ENCODE measurements at regions not wholly inside any gene's neighbourhood (a gene's known extent, or its start where the extent isn't known, plus 50 kb on each side); places are given as distances from the start of the nearest gene placed in this dataset.

DNA sequence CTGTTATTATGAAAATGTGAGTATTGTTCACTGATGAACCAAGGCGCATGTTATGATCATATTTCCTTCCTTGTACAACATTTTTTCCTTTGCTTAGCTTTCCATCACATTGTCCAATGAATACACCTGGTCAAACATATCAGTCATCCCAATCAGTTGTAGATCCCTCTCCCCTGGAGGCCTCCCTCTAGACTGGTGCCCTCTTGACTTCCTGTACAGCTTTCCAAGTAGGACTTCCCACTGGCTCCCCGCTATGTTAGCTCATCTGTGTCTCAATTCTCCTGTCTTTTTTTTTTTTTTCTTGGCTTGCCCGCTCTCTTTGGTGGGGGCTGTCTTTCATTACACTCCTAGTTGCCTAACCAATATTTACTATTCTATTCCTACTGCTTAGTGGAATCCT, 214.2 kb upstream of the NPY start:
- H3K4me1 ChIP-seq (ENCODE audit: control insufficient read depth in 1 of 2, insufficient read depth in 2 of 2, low read length in 2 of 2) = peaks cover 0 to under 1% of the 10 kb centered on the region in 2 experiments; a peak in 1 of 4 replicates
- H3K36me3 ChIP-seq (ENCODE audit: control insufficient read depth in 1 of 2, insufficient read depth in 2 of 2, low read length in 2 of 2) = no peaks in the 10 kb centered on the region
- DNase-seq (ENCODE audit: low read depth, low spot score) (no peak), ATAC-seq (no peak)
- BruUV-seq (replicated peaks) = no TSS peak
- CTCF ChIA-PET = no interaction called here
- RAD21 ChIA-PET (ENCODE audit: low non-redundant PET in 1 of 2, low total read pairs in 2 of 2, uncharacterized antibody in 2 of 2, unreplicated experiment in 2 of 2) = no interaction called here
- intact Hi-C loops (cut with micrococcal nuclease) = no loop called here
- no peaks in the 10 kb centered on the region for H3K9me2 ChIP-seq (ENCODE audit: insufficient read depth)
- TF ChIP-seq CBX3 (IDR thresholded peaks at IDR 0.05; ENCODE audit: low read depth) (no peak), POLR2A (IDR thresholded peaks at IDR 0.05; ENCODE audit: borderline replicate concordance, extremely low read depth, insufficient read depth, insufficient read length) (no peak), ZFX (IDR thresholded peaks at IDR 0.05) (no peak), SP1 (IDR thresholded peaks at IDR 0.05; ENCODE audit: low read depth) (no peak), ELF1 (IDR thresholded peaks at IDR 0.05; ENCODE audit: borderline replicate concordance, low read depth) (no peak), EZH2 (IDR thresholded peaks at IDR 0.05) (no peak), TCF7L2 (IDR thresholded peaks at IDR 0.05; ENCODE audit: borderline replicate concordance, extremely low read depth, insufficient read depth, insufficient read length) (no peak), POLR2AphosphoS5 (IDR thresholded peaks at IDR 0.05; ENCODE audit: low read depth, low read length) (no peak), ZNF274 (IDR thresholded peaks at IDR 0.05; ENCODE audit: low read depth, low read length) (no peak), EGR1 (IDR thresholded peaks at IDR 0.05; ENCODE audit: low read depth) (no peak), SRF (IDR thresholded peaks at IDR 0.05; ENCODE audit: low read depth) (no peak), JUND (IDR thresholded peaks at IDR 0.05) (no peak), SIN3A (IDR thresholded peaks at IDR 0.05; ENCODE audit: low read depth) (no peak), CEBPB (IDR thresholded peaks at IDR 0.05; ENCODE audit: low read depth) (no peak)
- TF ChIP-seq, protein P1, sequence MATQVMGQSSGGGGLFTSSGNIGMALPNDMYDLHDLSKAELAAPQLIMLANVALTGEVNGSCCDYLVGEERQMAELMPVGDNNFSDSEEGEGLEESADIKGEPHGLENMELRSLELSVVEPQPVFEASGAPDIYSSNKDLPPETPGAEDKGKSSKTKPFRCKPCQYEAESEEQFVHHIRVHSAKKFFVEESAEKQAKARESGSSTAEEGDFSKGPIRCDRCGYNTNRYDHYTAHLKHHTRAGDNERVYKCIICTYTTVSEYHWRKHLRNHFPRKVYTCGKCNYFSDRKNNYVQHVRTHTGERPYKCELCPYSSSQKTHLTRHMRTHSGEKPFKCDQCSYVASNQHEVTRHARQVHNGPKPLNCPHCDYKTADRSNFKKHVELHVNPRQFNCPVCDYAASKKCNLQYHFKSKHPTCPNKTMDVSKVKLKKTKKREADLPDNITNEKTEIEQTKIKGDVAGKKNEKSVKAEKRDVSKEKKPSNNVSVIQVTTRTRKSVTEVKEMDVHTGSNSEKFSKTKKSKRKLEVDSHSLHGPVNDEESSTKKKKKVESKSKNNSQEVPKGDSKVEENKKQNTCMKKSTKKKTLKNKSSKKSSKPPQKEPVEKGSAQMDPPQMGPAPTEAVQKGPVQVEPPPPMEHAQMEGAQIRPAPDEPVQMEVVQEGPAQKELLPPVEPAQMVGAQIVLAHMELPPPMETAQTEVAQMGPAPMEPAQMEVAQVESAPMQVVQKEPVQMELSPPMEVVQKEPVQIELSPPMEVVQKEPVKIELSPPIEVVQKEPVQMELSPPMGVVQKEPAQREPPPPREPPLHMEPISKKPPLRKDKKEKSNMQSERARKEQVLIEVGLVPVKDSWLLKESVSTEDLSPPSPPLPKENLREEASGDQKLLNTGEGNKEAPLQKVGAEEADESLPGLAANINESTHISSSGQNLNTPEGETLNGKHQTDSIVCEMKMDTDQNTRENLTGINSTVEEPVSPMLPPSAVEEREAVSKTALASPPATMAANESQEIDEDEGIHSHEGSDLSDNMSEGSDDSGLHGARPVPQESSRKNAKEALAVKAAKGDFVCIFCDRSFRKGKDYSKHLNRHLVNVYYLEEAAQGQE (IDR thresholded peaks at IDR 0.05; ENCODE audit: low read depth) = no peak
- TF ChIP-seq, protein P2, sequence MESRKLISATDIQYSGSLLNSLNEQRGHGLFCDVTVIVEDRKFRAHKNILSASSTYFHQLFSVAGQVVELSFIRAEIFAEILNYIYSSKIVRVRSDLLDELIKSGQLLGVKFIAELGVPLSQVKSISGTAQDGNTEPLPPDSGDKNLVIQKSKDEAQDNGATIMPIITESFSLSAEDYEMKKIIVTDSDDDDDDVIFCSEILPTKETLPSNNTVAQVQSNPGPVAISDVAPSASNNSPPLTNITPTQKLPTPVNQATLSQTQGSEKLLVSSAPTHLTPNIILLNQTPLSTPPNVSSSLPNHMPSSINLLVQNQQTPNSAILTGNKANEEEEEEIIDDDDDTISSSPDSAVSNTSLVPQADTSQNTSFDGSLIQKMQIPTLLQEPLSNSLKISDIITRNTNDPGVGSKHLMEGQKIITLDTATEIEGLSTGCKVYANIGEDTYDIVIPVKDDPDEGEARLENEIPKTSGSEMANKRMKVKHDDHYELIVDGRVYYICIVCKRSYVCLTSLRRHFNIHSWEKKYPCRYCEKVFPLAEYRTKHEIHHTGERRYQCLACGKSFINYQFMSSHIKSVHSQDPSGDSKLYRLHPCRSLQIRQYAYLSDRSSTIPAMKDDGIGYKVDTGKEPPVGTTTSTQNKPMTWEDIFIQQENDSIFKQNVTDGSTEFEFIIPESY (IDR thresholded peaks at IDR 0.05; ENCODE audit: extremely low read depth, insufficient replicate concordance, low read length) = no peak
- TF ChIP-seq, protein P3, sequence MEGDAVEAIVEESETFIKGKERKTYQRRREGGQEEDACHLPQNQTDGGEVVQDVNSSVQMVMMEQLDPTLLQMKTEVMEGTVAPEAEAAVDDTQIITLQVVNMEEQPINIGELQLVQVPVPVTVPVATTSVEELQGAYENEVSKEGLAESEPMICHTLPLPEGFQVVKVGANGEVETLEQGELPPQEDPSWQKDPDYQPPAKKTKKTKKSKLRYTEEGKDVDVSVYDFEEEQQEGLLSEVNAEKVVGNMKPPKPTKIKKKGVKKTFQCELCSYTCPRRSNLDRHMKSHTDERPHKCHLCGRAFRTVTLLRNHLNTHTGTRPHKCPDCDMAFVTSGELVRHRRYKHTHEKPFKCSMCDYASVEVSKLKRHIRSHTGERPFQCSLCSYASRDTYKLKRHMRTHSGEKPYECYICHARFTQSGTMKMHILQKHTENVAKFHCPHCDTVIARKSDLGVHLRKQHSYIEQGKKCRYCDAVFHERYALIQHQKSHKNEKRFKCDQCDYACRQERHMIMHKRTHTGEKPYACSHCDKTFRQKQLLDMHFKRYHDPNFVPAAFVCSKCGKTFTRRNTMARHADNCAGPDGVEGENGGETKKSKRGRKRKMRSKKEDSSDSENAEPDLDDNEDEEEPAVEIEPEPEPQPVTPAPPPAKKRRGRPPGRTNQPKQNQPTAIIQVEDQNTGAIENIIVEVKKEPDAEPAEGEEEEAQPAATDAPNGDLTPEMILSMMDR (IDR thresholded peaks at IDR 0.05 in 2 of 3, conservative IDR thresholded peaks at IDR 0.05 in 1 of 3; ENCODE audit: borderline replicate concordance in 1 of 3, insufficient read depth in 1 of 3, low read depth in 2 of 3, low read length in 2 of 3) = no peak
- TF ChIP-seq, protein P4, sequence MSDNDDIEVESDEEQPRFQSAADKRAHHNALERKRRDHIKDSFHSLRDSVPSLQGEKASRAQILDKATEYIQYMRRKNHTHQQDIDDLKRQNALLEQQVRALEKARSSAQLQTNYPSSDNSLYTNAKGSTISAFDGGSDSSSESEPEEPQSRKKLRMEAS (IDR thresholded peaks at IDR 0.05) = no peak
- TF ChIP-seq, protein P5, sequence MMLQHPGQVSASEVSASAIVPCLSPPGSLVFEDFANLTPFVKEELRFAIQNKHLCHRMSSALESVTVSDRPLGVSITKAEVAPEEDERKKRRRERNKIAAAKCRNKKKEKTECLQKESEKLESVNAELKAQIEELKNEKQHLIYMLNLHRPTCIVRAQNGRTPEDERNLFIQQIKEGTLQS (IDR thresholded peaks at IDR 0.05) = no peak
- H3K9me3 ChIP-seq (ENCODE audit: control insufficient read depth in 1 of 2, insufficient read depth in 1 of 2, low read depth in 1 of 2, low read length in 2 of 2) = no peaks in the 10 kb centered on the region
- no peak overlapping the region for H3K9ac ChIP-seq (ENCODE audit: low read length)
- H3K27ac ChIP-seq (ENCODE audit: low read depth, low read length) = no peak overlapping the region
- no peaks in the 10 kb centered on the region for H4K20me1 ChIP-seq (ENCODE audit: insufficient read depth)
- no peaks in the 10 kb centered on the region for H3K79me2 ChIP-seq (ENCODE audit: insufficient read depth, low read length)
- H2AFZ ChIP-seq (ENCODE audit: low read depth, low read length, poor library complexity, severe bottlenecking) = no peak overlapping the region
- no peak overlapping the region for H3K4me2 ChIP-seq (ENCODE audit: low read length)
- no peaks in the 10 kb centered on the region for H3K27me3 ChIP-seq (ENCODE audit: insufficient read depth, low read length)
- H3K4me3 ChIP-seq (replicated peaks in 1 of 2; ENCODE audit: low read depth in 1 of 2, low read length in 2 of 2) = no peak overlapping the region
- POLR2A ChIA-PET = no interaction called here
